DMS 273 (cell line): ENCODE measurements at regions not wholly inside any gene's neighbourhood (a gene's known extent, or its start where the extent isn't known, plus 50 kb on each side); places are given as distances from the start of the nearest gene placed in this dataset.
"Not testable (repeated sequence)": the region's sequence is repeated elsewhere in the genome, so short reads cannot be mapped to it uniquely, and the experiment has no call there.

ENCODE experiments used
- DNase-seq: peaks from one replicate; lab custom pipeline; 2025; ENCODE audit not compliant: unreplicated experiment; lab: John Stamatoyannopoulos, UW

DNA sequence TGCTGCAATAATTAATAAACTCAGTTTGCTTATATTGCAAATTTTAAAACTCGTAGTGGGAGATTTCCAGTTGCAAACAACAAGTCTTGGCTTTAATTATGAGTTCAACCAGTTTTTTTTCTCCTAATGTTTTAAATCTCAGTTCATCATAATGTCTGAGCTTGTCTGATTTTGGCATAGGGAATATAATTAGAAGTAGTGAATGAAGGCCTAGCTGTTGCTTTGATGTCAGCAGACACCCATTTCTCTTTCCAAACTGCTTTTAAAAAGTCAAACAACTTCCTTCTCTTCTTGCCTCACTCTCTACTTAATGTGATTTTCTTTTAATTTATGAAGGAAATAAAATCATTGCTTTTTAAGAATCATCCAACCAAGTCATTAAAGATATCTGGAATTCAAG, 1462.1 kb downstream of the DPP10 start:
- DNase-seq: no peak

DNA sequence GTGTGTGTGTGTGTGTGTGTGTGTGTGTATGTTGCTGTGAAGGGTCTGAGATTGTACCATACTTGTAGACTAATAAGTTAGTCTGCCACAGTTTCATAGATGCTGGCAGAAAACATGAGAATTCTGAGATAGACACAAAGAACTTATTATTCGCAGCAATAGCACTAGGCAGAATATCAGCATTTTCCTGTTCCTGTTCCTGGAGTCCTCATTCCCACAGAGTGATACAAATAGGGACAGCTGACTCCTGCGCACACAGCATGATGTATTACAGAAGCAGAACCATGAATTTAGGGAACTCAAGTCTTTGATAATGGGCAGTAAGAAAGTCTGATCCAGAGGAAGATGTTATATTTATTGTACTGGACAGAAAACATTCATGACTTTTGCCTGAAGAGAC, 1466.3 kb downstream of the DPP10 start:
- DNase-seq: no peak

DNA sequence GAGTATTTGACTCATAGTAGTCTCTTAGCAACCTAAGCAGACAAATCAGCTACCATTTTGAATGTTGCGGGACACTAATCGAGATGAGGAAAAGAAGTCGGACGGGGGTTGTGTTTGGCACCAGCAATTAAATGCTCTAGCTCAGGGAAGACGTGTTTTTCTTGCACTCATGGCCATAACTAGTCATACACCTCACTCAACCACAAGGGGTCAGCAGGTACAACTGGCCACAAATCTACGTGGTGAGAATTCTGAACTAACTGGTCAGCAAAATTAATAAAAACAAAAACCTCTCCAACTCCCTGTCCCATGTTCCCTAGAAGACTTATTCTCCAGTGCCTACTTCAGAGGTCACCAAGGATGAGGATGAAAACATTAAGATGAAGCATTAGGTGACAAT, 1467.8 kb downstream of the DPP10 start:
- DNase-seq: peak; percentile 23

DNA sequence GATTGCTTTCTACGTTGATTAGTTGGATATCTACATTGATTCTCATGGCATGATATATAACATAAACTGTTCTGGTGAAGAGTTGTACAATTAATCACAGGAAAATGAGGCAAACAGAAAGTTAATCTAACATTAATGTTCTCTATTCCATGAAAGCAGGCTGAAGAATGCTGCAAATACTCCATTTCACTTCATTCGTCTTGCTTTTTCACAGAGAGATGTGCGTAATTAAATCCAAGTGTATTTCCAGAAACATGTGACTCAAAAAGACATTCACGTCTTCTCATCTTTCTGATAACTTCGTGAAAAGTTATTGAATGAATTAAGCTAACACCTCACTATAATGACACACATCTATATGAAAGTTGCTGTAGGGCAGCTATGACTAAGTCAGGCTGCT, 1471.5 kb downstream of the DPP10 start:
- no peak for DNase-seq

DNA sequence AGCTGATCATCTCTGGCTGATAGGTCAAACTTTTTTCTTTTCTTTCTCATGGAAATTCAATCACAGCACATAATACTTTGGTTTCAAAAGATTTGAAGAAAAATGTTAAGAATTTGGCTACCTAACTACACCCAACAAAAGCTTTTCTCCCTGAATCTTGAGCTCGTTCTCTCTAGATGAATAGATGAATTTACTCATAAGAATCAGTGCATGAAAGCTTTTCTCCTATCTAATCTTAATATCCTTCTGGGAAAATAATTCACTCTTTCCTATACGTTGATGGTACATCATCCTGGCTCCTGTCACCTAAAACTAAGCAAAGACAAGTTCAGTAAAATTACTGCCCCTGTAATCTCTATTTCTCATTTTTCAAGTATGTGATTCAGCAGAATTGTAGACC, 1479.1 kb downstream of the DPP10 start:
- DNase-seq: no peak

DNA sequence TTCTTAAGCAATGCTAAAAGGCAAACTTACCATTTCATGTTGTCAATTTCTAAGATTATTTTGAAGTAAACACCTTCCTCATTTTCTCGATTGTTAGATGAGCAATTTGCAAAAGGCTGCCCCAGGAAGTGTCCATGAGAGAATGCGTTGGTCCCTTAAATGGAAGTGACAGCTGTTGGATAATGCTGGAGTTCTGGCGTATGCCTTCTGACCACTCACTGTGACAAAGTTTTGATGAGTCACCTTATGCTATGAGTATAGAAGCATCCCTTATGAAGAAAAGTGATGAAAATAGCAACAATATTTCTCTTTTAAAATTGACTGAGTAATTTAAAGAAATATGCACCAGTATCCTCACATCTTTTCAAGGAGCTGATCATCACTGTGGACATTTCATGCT, 1497.5 kb downstream of the DPP10 start:
- DNase-seq: peak; percentile 24

DNA sequence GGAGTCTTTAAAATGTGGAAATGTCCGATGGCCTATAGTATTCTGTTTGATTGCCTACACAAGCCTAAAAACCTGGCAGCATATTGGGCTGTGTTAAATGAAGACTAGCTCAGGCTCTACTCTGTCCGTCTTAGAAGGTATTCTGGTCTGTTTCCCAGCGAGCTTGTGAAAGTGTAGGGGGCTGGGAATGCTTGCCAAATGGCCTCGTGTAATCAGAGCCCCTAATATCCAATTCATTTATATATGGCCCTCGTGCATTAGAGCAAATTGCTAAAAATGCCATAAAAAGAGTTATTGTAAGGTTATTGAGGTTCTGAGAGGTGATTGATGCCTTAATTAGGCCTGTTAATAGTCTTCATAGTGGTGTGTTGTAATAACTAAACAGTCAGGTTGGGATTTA, 1500.4 kb downstream of the DPP10 start:
- no peak for DNase-seq

DNA sequence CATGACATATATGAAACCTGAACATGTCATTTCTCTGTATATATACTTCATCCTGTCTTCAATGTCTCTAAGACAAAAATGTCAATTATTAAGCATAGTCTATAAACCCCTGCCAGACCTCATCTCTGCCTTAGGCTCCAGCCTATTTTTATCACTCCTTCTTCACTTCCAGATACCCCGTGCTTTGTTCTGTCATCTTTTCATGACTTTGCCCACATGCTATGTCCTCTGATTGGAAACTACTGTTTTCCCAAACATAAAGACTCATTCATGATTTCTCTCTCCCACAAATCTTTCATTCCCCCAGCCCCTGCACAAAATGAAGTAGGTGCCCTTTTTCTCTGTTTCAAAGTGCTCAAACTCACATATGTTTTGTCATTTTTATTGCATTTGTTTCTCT, 1503.9 kb downstream of the DPP10 start:
- DNase-seq: no peak

DNA sequence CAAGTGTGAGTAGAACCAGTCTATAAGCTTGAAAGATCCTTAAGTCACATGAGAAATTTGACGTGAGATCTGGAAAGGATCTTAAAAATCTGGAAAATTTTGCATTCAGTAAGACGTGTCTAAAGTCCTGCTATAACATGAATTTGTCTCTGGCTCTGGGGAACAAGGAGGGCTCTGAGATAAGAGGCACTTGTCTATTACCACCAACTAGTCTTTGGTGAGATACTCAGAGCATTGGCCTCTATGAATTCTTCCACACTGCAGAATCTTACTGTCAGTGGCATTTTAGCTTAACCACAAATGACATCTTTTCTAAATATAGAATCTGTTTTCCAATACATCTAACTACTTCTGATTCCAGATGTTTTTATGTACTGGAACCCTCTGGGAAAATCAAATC, 1504.5 kb downstream of the DPP10 start:
- no peak for DNase-seq

DNA sequence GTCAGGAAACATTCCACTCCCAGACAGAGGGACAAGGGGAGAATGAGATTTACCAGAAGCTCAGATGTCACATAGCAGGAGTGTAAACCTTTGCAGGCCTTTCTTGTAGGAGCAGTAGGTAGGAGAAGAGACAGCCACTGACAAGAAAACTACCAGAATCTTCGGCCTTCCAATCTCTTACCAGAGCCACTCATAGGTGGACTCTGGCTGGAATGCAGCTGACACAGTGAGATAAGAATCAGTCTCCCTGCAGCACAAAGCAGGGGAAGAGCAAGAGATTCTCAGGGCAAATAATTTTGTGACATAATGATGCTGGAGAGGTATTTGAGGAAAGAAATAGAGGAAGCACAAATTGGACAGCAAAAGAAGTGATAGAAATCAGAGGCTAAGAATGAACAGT, 1534.5 kb downstream of the DPP10 start:
- DNase-seq: no peak

DNA sequence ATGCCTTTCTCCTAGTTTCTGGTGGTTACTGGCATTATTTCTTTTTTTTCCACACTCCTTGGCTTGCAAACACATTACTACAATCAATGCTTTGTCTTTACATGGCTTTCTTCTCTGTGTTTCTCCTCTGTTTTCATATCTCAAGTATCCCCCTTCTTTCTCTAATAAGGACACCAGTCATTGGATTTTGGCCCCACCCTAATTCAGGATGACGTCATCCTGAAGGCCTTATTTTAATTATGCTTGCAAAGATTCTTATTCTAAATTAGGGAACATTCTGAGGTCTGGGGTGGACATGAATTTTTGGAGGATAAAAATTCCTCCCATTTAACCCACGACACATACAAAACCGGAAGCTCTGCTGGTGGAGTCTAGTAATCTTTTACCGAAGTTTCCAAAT, 1556.6 kb downstream of the DPP10 start:
- no peak for DNase-seq

DNA sequence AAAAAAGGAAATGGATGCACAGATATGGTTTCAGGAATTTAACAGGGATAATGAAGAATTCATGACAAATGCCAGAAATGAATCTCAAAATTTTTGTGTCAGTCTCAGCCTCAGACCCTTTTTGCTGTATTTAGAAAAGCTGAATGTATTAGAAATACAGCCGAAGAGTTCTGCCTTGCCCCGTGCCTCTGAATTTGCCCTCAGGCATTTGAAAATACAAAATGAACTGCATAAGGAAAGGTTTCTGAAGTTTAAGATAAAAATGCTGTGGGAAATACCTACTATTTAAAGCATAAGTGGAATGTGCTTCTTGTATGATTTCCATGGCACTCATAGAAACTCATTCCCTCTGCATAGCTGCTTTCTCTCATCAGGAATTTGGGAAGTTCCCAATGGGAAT, 1580.6 kb downstream of the DPP10 start:
- DNase-seq: no peak

DNA sequence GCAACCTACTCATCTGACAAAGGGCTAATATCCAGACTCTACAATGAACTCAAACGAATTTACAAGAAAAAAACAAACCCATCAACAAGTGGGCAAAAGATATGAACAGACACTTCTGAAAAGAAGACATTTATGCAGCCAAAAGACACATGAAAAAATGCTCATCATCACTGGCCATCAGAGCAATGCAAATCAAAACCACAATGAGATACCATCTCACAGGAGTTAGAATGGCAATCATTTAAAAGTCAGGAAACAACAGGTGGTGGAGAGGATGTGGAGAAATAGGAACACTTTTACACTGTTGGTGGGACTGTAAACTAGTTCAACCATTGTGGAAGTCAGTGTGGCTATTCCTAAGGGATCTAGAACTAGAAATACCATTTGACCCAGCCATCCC, 1596.3 kb downstream of the DPP10 start:
- DNase-seq: not testable (repeated sequence)

DNA sequence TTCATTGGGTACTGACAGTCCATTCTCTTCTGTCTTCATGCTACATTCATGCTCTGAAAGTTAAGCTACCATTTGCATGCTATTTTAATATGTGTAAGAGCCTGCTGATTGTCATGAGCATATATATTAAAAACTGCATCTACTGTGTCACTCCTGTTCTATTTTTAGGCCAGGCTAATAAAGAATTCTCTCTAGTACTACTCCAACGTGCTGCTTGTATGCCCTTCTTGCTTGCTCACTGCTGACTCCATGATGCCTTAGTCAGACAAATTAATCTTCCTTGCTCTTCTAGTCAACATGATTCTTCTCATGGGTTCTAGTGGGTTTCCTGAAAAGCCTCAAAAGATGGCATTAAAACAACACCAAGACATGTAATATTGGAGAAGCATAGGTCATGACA, 1600.1 kb downstream of the DPP10 start:
- DNase-seq: no peak

DNA sequence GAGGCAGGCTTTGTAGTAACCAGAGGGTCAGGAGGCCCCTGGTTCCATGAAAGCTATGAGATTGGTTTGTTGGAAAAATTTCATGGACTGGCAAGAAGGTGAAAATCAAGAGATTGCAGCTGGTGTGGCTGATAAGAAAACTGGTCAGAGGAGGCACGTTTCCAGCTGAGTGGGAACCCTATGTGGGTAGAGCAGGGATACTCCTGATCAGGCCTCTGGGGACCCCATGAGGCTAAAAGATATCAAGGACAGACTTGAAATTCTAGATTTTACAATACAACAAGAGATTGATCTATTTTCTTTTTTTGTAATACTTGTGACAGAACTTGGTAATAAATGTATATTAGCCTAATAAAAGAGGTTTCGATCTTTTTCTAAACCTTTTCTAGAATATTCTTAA, 1615.1 kb downstream of the DPP10 start:
- peak; percentile 38 for DNase-seq

DNA sequence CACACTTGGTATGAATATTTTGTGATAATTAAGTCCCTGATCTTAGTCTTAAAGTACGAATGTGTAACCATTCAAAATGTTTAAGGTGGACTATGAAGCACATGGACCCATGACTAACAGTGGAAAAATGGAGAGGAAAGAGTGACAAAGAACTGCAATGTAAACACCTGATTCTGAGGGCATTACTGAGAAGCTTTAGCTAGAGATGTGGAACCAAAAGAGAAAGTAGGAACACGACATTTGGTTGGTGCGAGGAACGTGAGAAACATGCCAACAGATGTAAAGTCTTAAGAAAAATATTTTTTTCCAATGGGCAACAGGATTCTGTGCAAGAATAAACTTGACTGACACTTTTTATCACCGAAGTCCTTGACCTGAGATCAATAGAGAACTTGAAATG, 1618.6 kb downstream of the DPP10 start:
- no peak for DNase-seq

DNA sequence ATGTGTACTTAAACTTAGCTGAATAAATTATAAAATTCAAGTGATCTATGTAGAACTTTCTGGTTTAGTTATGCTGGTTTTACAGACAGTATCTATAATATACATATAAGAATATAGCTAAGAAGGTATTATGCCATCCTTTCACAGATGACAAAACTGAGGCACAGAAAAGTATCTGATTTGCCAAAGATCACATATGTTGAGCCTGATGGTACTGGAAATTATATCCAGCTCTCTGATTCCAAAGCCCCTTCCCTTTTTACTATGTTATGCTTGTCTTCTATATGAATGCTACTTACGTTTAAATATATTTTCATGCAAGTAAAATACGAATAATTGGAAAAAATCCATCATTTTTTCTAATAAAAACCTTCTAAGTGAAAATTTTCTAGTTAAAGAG, 1631.3 kb downstream of the DPP10 start:
- no peak for DNase-seq

DNA sequence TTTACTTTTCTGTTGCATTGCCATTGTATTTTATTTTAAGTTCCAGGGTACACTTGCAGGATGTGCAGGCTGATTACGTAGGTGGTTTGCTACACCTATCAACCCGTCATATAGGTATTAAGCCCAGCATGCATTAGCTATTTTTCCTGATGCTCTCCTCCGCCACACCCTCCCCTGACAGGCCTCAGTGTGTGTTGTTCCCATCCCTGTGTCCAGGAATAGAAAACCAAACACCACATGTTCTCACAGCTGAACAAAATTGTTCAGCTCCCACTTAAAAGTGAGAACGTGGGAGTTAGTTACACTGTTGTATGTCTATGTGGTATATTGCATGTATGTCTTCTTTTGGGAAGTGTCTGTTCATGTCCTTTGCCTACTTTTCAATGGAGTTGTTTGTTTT, 1631.7 kb downstream of the DPP10 start:
- DNase-seq: no peak

DNA sequence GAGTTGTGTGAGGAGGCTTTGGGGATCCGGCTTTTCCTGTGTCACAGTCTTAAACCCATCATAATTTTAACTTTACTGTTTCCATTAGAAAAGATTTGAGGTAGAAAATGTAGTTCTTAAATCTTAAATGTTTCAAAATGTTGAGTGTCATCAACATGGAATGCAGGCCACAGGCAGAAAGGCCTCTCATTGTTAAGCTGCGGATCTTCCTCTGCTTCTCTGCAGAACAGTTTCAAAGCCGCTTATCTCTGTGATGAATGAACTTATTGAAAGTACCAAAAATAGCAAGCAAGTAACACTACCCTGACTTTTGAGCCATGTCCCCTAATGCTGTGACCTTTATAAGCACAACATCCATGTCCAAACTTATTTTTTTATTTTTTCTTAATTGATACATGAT, 1645.8 kb downstream of the DPP10 start:
- DNase-seq: no peak

DNA sequence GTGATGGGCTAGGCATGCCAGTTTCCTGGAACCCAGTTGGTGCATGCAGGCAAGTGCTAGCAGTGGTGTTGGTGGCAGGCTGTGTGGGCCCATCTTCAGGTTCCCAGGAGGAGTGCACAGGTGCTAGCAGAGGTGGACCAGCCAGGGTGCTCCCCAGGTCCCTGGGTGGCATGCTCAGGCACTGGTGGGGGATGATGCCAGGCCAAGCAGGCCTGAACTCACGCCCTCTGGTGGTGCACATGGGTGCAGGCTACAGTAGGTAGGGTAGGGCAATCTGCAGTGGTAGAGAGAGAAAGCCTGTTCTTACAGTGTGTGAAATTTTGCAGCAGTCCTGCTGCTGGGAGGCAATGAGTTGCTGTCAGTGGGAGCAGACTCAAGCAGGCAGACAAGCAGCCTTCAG, 1651.8 kb downstream of the DPP10 start:
- peak; percentile 37 for DNase-seq

DNA sequence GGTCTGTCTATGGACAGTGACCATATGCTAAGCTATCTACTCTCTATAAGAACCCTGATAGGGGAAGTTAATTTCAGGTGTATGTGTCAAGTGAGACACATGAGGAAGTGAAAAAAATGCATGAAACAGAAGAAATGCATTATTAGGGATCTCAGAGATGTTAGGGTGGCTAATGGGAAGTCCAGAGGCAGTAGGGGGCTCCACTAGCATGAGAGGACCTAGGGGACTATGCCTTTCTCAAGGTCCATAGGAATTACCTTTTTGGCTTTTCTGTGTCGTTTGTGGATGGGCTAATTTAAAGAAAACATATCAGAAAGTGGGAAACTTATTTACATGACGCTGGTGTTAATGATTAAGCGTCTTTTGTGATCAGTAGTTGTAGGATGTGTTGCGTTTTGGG, 1653.2 kb downstream of the DPP10 start:
- no peak for DNase-seq

DNA sequence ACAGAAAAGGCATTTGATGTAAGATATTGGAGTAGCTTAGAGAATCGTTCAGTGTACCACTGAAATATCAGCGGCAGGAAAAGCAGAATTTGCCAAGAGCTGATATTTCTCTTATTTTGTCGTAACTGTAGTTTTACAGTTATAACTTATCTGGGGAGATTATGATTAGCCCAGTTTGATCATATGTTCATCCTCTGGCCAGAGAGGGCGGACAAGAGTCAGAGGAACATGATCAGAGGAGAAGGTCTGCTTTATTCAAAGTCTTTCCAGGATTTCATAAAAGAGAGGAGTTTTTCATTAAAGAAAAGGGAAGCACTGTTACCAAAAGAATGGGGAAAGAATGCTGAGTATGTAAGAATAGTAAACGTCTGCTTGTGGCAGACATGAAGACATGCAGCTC, 1655.6 kb downstream of the DPP10 start:
- DNase-seq: peak; percentile 49

DNA sequence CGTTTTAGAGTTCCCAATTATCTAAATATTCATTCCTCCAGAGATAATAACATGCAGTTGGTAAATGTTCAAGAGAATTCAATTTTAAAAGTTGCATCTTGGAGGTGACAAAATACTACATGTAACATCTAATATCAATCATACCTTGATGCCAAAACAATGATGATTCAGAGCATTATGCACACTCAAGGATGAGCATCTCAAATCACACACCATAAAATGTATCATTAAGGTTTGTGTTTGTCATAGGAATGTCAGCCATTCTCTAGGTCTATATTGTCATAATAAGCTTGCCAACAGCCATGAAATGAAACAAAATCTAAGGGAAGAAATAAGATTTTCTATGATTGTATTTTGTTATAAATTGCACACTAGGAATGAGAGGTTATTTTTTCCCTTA, 1667.0 kb downstream of the DPP10 start:
- no peak for DNase-seq

DNA sequence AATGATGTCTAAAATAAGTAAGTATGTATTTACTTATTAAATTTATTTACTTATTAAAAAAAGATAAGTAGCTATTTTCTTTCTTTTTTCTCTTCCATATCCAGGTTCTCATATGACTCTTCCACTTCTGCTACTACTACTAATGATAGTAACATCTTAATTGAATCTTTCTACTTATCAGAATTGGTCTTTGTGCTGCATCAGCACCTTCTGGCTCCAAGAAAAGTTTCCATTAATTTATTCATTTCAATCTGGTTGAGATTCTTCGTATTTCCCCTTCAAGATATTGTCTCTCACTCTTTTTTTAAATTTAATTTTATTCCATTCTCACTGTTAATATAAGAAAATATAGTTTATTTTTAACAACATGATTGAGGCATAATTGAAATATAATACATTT, 1675.4 kb downstream of the DPP10 start:
- DNase-seq: no peak
